Stomach (tissue), 4 donors: ENCODE measurements at regions not wholly inside any gene's neighbourhood (a gene's known extent, or its start where the extent isn't known, plus 50 kb on each side); places are given as distances from the start of the nearest gene placed in this dataset.

ENCODE experiments used
- EP300 ChIP-seq: sonication (generic); formaldehyde crosslinking; IDR thresholded peaks from one replicate; pipeline ENCODE4 v1.6.1; 2017; ENCODE audit warnings: antibody characterized with exemption
- TF ChIP-seq, protein P1 (sequence below), 7 experiments: fragments of 450-650 bp in 4 of 7; fragments of 200-600 bp in 3 of 7; sonication (generic) in 3 of 7; IDR thresholded peaks; one replicate each; pipeline ENCODE4 v1.5.1; 2016 to 2019; ENCODE audit warnings: antibody characterized with exemption in 7 of 7, control low read depth in 2 of 7, mild to moderate bottlenecking in 1 of 7

DNA sequence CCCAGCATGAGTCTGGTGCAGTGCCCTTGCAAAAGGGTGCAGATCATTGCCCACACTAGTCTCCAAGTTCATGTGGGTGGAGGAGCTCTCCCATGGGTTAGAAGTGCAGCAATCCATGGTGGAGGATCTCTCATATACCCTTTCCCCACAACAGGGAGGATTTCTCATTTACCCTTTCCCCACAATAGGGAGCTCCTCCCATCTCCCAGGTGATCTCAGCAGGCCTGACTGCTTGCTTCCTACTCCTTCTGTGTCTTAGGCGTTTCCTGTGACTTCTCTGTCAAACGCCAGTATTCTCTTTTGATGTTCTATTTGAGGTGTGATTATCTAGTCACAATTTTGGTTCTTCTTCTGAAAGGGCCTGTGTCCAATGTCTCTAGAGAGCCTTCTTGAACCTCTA, 133.8 kb upstream of the RFX3 start:
- TF ChIP-seq, protein P1, sequence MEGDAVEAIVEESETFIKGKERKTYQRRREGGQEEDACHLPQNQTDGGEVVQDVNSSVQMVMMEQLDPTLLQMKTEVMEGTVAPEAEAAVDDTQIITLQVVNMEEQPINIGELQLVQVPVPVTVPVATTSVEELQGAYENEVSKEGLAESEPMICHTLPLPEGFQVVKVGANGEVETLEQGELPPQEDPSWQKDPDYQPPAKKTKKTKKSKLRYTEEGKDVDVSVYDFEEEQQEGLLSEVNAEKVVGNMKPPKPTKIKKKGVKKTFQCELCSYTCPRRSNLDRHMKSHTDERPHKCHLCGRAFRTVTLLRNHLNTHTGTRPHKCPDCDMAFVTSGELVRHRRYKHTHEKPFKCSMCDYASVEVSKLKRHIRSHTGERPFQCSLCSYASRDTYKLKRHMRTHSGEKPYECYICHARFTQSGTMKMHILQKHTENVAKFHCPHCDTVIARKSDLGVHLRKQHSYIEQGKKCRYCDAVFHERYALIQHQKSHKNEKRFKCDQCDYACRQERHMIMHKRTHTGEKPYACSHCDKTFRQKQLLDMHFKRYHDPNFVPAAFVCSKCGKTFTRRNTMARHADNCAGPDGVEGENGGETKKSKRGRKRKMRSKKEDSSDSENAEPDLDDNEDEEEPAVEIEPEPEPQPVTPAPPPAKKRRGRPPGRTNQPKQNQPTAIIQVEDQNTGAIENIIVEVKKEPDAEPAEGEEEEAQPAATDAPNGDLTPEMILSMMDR (IDR thresholded peaks at IDR 0.05), result no peak
- TF ChIP-seq EP300, result no peak
